ENCODE measurements at regions not wholly inside any gene's neighbourhood (a gene's known extent, or its start where the extent isn't known, plus 50 kb on each side); places are given as distances from the start of the nearest gene placed in this dataset.

GRCh38 chr5:126364206-126364902 lies 58.9 kb upstream of the GRAMD2B start:
- no peak for DNase-seq

- no peak for DNase-seq
Observed at GRCh38 chr5:126365446-126366198, 57.6 kb upstream of the GRAMD2B start.

GRCh38 chr5:126366199-126366560 lies 57.0 kb upstream of the GRAMD2B start:
- no peak for DNase-seq

GRCh38 chr5:126368239-126368812 lies 54.9 kb upstream of the GRAMD2B start:
- DNase-seq: peak; percentile 38

- DNase-seq: no peak
Observed at GRCh38 chr5:126369083-126369482, 54.1 kb upstream of the GRAMD2B start.

GRCh38 chr5:126369995-126370731 lies 53.0 kb upstream of the GRAMD2B start:
- DNase-seq: no peak

GRCh38 chr5:126370796-126371718 lies 52.2 kb upstream of the GRAMD2B start:
- no peak for DNase-seq

- DNase-seq: no peak
Observed at GRCh38 chr5:126373375-126374108, 49.7 kb upstream of the GRAMD2B start.

All from eye (tissue), 1 donor.